A673 (cell line): ENCODE measurements at regions not wholly inside any gene's neighbourhood (a gene's known extent, or its start where the extent isn't known, plus 50 kb on each side); places are given as distances from the start of the nearest gene placed in this dataset.

Experiments used
- EZH2 ChIP-seq: fragments of 200-600 bp; sonication (generic); IDR thresholded peaks from 2 replicates; pipeline ENCODE4 v1.6.1; 2017; ENCODE audit warnings: borderline replicate concordance, low read depth, mild to moderate bottlenecking, mixed read lengths, antibody characterized with exemption, low read length; ENCODE audit not compliant: poor library complexity, severe bottlenecking
- TF ChIP-seq, protein P1 (sequence below): fragments of 300-800, 200-600 bp; sonication (generic); conservative IDR thresholded peaks from 2 replicates; pipeline ENCODE4 v1.5.1; 2017; ENCODE audit warnings: low read depth, mild to moderate bottlenecking, antibody characterized with exemption, low read length, moderate library complexity, mixed read lengths

DNA sequence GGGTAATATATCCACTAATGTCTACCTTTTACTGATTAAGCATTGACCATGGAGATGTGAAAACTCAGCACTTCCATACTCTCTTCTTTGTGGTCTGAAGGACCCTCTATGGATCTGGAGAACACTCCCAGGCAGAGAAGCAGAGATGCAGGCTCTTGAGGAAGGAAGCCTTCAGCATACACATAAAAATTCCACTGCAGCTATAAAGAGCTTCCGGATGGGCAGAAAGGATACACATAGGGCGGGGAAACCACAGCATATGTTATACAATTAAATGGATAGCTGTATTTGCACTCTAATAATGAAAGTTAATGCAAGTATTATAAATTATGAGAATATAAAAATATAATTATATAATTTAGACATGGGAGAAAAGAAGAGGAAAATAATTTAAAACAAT is 1258.2 kb upstream of the ALCAM start:
- TF ChIP-seq, protein P1, sequence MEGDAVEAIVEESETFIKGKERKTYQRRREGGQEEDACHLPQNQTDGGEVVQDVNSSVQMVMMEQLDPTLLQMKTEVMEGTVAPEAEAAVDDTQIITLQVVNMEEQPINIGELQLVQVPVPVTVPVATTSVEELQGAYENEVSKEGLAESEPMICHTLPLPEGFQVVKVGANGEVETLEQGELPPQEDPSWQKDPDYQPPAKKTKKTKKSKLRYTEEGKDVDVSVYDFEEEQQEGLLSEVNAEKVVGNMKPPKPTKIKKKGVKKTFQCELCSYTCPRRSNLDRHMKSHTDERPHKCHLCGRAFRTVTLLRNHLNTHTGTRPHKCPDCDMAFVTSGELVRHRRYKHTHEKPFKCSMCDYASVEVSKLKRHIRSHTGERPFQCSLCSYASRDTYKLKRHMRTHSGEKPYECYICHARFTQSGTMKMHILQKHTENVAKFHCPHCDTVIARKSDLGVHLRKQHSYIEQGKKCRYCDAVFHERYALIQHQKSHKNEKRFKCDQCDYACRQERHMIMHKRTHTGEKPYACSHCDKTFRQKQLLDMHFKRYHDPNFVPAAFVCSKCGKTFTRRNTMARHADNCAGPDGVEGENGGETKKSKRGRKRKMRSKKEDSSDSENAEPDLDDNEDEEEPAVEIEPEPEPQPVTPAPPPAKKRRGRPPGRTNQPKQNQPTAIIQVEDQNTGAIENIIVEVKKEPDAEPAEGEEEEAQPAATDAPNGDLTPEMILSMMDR: no peak
- no peak for TF ChIP-seq EZH2
